Lower leg skin (tissue), 3 donors: ENCODE measurements at regions not wholly inside any gene's neighbourhood (a gene's known extent, or its start where the extent isn't known, plus 50 kb on each side); places are given as distances from the start of the nearest gene placed in this dataset.

Experiments
- CTCF ChIP-seq, 3 donors: fragments of 450-650 bp; IDR thresholded peaks; one replicate each; pipeline ENCODE4 v1.5.1; 2016; ENCODE audit warnings: antibody characterized with exemption in 3 of 3, mild to moderate bottlenecking in 3 of 3, moderate library complexity in 2 of 3
- POLR2A ChIP-seq, 2 donors: fragments of 450-650 bp; IDR thresholded peaks; one replicate each; pipeline ENCODE4 v1.6.1; 2016 to 2017; ENCODE audit warnings: antibody characterized with exemption in 2 of 2, mild to moderate bottlenecking in 1 of 2, moderate library complexity in 1 of 2

- TF ChIP-seq CTCF (IDR thresholded peaks at IDR 0.05) (no peak), POLR2A (IDR thresholded peaks at IDR 0.05) (no peak)
These were observed 221.9 kb upstream of the GBE1 start for GRCh38 chr3:81983382-81983781.
